HG03097 (cell line): ENCODE measurements at regions not wholly inside any gene's neighbourhood (a gene's known extent, or its start where the extent isn't known, plus 50 kb on each side); places are given as distances from the start of the nearest gene placed in this dataset.
"Not testable (repeated sequence)": the region's sequence is repeated elsewhere in the genome, so short reads cannot be mapped to it uniquely, and the experiment has no call there.

Experiments
- ATAC-seq: cut with Tn5 transposase; IDR thresholded peaks from one replicate; pipeline ENCODE4 v1.9.1; 2021; ENCODE audit not compliant: unreplicated experiment, low FRiP score

DNA sequence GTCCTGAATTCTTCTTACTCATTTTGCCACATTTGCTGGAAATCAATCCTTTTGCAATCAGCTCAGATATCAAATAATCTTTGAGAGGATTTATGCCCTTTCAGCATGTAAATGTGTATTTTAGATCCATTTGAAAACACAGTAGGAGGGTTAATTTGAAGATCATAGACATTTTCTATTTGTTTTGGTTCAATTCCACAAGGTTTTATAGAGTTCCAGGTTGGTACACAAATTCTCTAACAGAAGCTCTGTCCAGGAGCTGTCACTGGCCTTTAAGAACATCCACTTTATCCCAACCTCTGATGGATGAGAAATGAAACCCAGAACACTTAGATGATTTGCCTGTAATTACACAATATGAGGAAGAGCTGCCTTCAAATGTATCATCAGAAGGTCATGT is 157.3 kb upstream of the CHAC2 start:
- no peak for ATAC-seq

DNA sequence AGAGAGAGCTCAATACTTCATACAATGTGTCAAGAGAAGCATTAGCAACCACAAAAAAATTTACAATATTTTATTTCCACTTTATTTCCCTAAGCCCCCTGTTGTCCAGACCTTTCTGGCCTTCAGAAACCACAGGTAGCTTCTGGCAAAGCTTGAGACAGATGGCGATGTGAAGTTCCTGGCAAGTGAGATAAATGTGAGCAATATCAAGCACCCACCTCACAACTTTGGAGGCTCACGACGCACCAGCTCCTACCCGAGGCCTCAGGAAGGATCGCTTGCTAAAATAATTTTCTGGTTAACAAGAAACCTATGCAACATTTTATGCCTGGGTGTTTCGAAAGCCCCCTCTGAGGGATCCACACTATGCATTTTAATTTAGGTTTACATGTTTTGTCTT is 158.1 kb upstream of the CHAC2 start:
- no peak for ATAC-seq

DNA sequence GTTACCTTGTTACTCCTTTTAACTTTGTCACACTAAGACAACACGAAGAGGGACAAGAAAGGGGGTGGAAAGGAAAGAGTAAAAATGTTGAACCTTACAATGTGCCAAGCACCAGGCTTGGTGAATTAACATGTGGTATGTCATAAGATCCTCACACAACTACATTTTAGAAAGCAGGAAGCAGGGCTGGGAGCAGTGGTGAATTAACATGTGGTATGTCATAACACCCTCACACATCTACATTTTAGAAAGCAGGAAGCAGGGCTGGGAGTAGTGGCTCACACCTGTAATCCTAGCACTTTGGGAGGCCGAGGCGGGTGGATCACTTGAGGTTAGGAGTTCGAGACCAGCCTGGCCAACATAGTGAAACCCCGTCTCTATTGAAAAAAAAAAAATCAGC is 159.3 kb upstream of the CHAC2 start:
- ATAC-seq = no peak

DNA sequence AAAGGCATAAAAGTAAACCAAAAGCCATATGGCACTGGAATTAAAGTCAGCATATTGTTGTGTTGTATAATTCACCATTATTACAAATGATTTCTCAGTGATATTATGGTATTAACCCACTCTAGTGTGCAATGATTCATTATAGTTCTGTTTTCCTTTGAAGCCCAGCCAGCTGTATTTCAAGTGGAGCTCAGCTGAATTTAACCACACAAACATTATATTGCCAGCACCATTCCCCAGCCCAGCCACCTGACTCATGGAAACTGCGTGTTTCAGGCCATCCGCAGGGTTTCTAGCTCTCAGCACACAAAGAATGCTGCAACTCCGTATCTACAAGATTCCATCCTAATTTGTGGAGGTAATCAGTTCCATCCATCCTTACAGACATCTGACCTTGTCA is 166.8 kb upstream of the CHAC2 start:
- ATAC-seq = no peak

DNA sequence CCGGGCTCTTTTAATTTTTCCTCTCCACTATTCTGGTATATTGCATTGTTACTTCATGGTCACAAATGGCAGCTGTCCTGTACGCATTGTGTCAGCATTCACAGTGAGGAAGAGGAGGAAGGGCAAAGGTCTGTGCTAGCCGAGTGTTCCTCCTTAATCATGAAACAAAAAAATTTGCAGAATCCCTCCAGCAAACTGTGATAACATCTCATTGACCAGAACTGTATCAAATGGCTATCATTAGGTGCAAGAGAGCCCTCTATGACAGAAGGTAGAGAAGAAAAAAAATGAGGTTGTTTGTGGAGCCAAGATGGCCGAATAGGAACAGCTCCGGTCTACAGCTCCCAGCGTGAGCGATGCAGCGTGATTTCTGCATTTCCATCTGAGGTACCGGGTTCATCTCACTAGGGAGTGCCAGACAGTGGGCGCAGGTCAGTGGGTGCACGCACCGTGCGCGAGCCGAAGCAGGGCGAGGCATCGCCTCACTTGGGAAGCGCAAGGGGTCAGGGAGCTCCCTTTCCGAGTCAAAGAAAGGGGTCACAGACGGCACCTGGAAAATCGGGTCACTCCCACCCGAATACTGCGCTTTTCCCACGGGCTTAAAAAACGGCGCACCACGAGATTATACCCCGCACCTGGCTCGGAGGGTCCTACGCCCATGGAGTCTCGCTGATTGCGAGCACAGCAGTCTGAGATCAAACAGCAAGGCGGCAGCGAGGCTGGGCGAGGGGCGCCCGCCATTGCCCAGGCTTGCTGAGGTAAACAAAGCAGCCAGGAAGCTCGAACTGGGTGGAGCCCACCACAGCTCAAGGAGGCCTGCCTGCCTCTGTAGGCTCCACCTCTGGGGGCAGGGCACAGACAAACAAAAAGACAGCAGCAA is 180.6 kb upstream of the CHAC2 start:
- ATAC-seq = not testable (repeated sequence)

DNA sequence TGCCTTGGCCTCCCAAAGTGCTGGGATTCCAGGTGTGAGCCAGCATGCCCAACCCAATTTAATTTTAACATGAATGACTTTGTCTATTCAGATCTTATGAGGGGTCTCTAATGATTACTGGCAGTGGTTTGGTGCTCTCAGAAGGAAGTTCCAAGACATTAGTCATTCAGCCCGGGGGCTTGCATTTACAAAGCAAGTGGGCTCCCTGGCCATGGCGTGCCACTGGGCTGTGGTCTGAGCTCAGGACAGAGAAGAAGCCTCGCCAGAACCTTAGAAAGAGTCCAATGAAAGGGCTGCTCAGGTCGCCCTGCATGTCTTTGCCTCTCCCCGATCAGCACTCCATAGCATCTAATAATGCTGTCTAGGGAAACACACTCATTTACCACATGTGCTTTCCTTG is 182.6 kb upstream of the CHAC2 start:
- ATAC-seq = no peak

DNA sequence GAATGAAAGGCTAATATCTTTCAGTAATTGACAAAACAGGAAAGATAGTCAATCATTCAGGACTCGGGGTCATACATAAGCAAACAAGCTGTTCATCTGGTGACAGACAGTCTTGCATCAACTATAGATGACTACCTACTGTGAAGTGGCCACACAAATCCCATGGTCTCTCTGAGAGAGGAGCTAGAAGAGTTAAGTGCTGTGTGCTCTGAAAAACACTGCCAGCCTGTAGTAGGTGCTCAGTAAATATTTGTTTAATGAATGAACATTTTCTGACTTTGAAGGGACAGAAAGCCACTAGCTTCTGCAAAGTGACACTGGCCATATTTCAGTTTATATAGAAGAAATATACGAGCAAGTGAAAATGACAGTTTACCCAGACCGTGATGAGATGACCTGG is 184.0 kb upstream of the CHAC2 start:
- ATAC-seq = no peak

DNA sequence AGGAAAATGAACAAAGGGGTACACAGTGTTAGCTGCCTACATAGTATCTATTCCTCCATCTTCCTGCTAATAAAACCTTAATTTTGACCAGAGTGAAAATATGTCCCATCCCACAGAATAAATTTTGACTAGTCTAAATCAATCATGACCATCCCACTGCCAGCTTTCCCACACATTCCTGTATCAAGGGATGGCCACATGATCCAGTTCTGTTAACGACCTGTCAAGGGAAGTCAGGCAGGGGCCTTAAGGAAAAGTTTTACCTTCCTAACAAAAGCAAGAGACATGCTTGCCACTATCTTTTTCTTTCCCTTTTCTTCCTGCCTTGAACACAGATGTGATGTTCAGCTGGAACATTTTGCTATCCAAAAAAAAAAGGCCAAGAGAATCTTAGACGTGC is 185.0 kb upstream of the CHAC2 start:
- no peak for ATAC-seq

DNA sequence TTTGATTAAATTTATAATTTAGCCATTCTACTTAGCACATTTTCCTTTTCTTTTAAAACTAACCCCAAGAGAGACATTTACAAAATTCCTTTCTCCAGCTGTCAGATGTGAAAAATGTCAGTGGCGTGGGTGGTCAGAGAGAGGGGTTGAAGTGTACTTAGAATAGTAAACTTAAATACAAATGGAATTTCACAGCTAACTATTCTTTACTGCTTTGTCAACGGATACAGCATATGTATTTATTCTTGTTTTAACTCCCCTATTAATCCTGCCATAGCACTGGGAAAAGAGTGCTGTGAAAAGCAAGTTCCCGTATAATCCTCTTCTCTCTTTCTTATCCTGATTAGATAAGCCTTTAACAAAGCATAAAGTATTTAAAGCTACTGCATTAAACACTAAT is 191.4 kb upstream of the CHAC2 start:
- ATAC-seq = no peak

DNA sequence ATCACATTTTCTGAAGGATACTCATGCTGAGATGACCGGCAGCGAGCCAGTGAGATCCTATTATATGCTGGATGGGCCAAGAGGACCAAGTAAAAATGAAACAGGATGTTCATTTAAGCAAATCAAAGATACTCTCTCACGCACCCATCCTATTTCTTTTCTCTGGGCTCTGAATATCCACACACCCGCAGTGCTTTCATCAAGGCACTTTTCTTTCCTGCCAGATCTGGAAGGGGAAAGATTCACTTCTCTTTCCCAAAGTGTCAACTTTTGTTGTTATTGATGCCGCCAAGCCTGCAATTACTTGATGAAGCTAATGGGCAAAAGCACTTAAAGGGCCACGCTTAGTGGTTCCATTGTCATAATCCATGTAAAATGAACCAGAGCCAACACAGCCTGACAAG is 191.9 kb upstream of the CHAC2 start:
- no peak for ATAC-seq

DNA sequence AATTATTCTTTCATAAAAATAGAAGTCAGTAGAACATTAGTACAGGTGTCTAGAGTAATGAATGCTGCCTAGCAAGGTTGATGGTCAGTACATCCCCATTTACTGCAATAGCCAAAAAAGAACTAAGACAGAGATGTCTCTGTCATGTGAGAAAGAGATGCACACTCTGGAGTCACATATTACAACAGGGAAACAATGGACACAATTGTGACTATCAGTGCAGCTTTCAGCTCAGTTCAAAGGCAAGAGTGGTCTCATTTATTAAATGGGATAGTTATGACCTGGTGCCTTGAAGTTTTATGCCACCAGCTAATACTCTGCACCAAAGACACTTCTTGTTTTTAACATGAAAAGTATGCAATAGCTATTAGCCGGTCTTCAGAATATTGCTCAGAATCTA is 194.9 kb upstream of the CHAC2 start:
- no peak for ATAC-seq

DNA sequence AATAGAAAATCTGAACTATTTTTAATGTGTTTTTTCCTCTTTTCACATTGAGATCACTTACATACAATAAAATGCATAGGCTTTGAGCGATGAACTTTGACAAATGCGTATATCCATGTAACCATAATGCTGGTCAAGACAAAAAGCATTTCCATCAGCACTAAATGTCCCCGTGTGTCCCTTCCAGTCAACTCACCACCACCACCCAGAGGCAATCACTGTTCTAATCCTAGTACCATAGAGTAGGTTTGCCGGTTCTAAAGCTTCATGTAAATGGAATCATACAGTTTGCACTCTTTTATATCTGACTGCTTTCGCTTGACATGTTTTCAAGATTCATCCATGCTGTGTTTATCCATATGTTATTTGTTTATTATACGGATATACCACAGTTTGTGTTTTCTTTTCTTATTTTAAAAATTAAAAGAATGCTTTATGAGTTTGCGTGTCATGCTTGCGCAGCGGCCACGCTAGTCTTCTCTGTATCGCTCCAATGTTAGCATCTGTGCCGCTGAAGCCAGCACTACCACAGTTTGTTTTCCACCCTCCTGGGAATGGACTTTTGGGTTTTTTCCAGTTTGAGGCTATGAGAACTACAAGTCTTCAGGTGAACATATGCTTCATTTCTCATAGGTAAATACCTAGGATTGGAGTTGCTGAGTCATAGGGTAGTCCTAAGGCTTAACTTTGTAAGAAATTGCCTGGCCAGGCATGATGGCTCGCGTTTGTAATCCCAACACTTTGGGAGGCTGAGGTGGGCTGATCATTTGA is 197.5 kb upstream of the CHAC2 start:
- ATAC-seq = no peak

DNA sequence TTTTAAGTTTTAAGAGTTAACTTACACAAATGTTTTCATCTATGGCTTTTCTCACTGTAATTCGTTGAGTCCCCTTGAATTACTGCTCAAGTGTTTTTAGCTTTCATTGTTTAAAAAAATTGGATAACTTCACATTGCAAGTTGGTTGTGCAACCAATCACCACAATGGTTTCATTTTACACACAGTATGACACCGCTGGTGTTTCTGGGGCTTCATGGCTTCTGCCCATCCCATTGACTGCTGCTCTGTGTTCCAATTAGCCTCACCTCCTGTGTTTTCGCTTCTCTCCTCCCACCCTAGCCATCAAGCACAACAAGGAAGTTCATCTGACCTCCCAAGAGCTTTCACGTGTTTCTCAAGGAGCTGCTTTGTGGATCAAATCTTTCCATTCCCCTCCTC is 199.1 kb upstream of the CHAC2 start:
- ATAC-seq = no peak

DNA sequence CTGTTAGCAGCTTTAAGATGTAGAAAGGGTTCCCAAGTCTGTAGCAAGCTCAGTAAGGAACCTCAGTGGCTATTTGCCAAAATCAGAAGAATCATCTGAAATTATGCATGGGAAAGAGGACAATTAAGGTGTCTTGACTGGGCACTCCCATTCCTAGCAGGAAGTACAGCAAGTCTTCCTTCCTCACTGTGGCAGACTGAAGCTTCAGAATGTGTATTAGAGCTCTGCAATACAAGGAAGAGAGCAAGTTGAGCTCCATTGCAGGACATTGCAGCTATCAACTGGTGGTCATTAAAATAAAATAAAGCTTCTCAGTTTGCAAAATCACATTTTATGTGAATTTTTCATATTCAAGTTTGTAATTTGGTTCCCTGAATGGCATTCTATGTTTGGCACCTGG is 200.5 kb upstream of the CHAC2 start:
- no peak for ATAC-seq

DNA sequence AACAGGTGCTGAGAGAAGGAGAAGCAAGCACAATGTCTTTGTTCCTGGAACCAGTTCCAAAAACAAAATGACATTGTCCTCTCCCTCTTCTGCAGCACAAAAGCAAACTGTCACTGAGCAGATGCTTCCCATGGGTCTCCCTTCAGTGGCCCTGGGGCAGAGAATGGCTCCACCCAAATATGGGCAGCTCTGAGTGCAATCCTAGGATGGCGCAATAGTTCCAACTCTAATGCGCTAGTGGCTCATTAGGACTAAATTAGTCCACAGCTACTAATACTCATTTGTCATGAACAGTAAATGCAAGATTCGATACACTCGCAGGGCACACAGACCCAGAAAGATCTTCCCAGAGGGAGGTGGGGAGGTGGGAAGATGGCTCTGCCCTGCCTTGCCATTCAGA is 205.2 kb upstream of the CHAC2 start:
- ATAC-seq = no peak

DNA sequence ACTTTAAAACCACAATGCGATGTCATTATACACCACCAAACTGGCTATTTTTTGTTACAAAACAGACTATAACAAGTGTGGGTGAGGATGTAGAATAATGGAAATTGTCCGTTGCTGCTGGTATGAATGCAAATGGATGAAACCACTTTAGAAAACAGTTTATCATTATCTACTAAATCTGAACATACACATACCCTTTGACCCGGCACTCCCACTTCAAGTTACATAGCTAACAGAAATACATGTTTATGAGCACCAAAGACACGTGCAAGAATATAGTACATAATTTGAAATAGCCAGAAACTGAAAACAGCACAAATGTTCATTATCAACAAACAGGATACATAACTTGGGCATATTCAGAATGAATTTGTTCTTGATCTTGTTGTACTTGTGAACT is 206.4 kb upstream of the CHAC2 start:
- no peak for ATAC-seq

DNA sequence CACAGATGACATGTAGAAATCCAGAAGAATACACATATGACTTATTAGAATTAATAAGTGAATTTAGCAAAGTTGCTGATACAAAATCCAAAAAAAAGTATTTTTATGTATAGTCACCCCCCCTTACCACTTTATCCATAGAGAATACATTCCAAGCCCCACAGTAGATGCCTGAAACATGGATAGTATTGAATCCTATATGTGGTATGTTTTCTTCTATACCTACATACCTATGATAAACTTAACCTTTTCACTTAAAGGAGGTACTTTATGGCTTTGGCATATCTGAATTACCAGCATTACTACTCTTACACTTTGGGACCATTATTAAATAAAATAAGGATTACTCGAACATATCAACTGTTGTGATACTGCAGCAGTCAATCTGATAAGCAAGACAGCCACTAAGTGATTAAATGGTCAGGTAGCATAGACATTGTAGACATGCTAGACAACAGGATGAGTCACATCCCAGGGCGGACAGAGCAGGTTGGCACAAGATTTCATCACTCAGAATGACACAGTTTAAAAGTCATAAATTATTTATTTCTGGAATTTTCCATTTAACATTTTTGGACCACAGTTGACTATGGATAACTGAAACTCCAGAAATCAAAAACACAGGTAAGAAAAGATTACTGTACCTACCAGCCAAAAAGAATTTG is 208.2 kb upstream of the CHAC2 start:
- no peak for ATAC-seq

DNA sequence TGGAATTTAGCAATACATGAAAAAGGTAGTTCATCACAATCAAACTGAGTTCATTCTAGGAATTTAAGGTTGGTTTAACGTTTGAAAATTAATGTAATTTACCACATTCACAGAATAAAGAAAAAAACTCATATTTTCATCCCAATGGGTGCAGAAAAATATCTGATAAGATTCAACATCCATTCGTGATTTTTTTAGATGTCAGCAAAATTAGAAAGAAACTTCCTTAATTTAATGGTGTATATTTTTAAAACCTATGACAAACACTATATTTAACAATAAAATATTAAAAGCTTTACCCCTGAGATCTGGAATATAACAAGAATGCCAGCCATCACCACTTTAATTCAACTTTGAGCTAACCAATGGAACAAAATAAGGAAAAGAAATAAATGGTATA is 208.7 kb upstream of the CHAC2 start:
- ATAC-seq = no peak

DNA sequence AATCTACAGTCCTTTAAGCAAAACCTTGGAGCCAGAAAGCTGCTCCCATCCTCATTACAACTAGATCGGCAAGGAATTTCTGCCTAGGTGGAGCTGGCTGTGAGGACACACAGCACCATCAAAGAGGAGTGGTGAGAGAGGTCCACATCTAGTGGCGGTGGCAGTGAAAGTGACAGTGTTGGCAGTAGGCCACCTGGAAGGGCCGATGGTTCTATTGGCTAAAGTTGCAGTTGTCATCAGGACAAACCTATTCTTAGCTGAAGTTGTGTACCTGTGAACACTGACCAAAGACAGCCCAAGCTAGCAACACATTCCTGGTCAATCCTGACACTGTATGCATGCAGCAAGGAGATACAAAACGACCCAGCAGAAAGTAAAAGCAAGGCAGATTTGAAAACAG is 218.1 kb upstream of the CHAC2 start:
- ATAC-seq = no peak

DNA sequence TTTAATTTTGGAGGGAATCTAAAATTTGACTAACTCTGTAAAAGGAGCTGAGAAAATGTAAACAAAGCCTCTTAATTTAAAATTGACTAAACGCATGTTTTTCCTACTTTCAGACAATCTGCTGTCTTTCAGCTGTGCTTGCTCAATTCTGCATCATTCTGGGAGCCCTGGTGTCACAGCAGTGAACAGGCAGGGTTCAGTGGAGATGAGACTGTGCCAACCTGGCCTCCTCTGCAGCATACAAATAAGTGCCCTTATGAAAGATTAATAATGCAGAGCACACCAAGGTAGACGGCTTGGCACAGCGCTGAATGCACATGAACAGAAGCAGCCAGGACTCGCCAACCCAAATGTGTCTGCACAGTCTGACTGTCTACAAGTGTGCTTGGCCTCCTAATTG is 222.0 kb upstream of the CHAC2 start:
- no peak for ATAC-seq

DNA sequence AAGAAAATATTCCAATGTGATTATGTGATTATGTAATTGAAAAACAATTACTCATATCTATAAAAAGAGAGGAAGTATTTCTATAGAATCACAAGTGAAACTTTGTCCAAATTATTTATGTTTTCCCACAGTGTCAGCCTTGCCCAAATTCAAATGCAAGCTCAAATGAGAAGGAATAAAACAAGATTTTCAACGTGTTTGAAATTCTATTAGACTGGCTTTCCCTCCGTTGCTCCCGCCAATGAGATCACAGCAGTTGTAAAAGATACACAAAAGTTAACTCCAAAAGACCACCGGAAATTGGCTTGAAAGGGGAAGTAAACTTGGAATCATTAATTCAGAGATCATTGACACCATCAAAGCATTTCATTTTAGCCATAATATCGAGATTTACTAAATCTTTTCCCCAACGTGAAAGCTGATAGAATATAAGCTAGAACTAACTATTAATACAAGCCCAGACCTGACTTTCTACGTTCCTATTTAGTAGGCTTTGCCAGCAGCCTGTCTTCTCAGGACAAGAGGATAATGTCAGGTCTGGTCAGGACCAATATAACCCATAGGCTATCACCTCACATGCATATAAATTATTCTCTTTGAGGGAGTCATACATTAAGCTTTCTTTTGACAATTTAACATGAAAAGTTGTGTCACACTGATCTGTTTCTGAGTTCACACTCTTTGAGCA is 222.6 kb upstream of the CHAC2 start:
- ATAC-seq = no peak
